Thyroid gland (tissue), 4 donors: ENCODE measurements at regions not wholly inside any gene's neighbourhood (a gene's known extent, or its start where the extent isn't known, plus 50 kb on each side); places are given as distances from the start of the nearest gene placed in this dataset.
"Not testable (repeated sequence)": the region's sequence is repeated elsewhere in the genome, so short reads cannot be mapped to it uniquely, and the experiment has no call there.

Experiments
- DNase-seq, 2 donors: peaks; one replicate each; pipeline ENCODE4 v3.0.0-alpha.2; 2019
- H3K27ac ChIP-seq, 3 donors: fragments of 200-600 bp; sonication (generic); 1 replicate in 2 of 3; 2 replicates in 1 of 3; pipeline ENCODE4 v1.5.1; 2016 to 2019; ENCODE audit warnings: mild to moderate bottlenecking in 1 of 3, moderate library complexity in 1 of 3
- H3K27me3 ChIP-seq: fragments of 200-600 bp; sonication (generic); one replicate; pipeline ENCODE4 v1.5.1; 2019
- H3K36me3 ChIP-seq, 2 donors: fragments of 200-600 bp; sonication (generic); one replicate each; pipeline ENCODE4 v1.5.1; 2016 to 2019
- H3K4me1 ChIP-seq, 2 donors: fragments of 200-600 bp; sonication (generic); one replicate each; pipeline ENCODE4 v1.5.1; 2017 to 2019
- H3K4me3 ChIP-seq, 3 donors: fragments of 200-600 bp; sonication (generic); replicated peaks in 1 of 3; 1 replicate in 2 of 3; 2 replicates in 1 of 3; pipeline ENCODE4 v1.5.1; 2016; ENCODE audit warnings: mild to moderate bottlenecking in 1 of 3
- H3K9me3 ChIP-seq: fragments of 200-600 bp; sonication (generic); one replicate; pipeline ENCODE4 v1.5.1; 2017
- POLR2A ChIP-seq, 2 donors: fragments of 450-650 bp; IDR thresholded peaks; one replicate each; pipeline ENCODE4 v1.6.1; 2017; ENCODE audit warnings: antibody characterized with exemption in 2 of 2, mild to moderate bottlenecking in 2 of 2, moderate library complexity in 1 of 2
- WGBS, 2 donors: methylation state at CpG; one replicate each; pipeline ENCODE4 v1.1.5; 2017; 5-methylcytosine and 5-hydroxymethylcytosine counted together
- intact Hi-C: fragments of 100-400 bp; cut with DNase I; formaldehyde crosslinking; loops from one replicate; pipeline ENCODE4 v1.15.1; 2023
- TF ChIP-seq, protein P1 (sequence below), 6 experiments: fragments of 200-600 bp in 3 of 6; fragments of 450-650 bp in 3 of 6; sonication (generic) in 3 of 6; IDR thresholded peaks; one replicate each; pipeline ENCODE4 v1.5.1; 2016 to 2019; ENCODE audit warnings: antibody characterized with exemption in 6 of 6, mild to moderate bottlenecking in 2 of 6, inconsistent platforms in 1 of 6, moderate library complexity in 1 of 6

DNA sequence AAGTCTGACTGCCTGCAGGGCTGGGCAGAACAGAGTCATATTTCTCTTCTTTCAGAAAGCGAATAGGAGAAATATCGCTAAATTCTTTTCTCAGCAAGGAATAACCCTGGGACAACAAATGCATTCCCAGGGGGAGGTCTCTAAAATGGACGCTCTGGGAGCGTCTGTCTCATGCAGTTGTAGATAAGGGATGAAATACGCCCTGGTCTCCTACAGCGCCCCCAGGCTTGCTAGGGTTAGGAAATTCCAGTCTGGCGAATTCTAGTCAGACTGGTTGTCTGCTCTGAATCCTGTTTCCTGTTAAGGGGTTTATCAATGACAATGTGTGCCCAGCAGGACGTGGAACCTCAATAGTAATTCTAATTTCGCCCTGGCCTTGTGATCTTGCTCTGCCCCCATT lies 1214.1 kb downstream of the DIAPH3 start:
- Histone ChIP-seq H3K36me3 (no peaks in the 10 kb centered on the region), H3K9me3 (no peaks in the 10 kb centered on the region), H3K27me3 (no peaks in the 10 kb centered on the region), H3K27ac (no peak overlapping the region), H3K4me3 (no peak overlapping the region), H3K4me1 (no peaks in the 10 kb centered on the region)
- no peak for DNase-seq
- TF ChIP-seq POLR2A (IDR thresholded peaks at IDR 0.05) = no peak
- TF ChIP-seq, protein P1, sequence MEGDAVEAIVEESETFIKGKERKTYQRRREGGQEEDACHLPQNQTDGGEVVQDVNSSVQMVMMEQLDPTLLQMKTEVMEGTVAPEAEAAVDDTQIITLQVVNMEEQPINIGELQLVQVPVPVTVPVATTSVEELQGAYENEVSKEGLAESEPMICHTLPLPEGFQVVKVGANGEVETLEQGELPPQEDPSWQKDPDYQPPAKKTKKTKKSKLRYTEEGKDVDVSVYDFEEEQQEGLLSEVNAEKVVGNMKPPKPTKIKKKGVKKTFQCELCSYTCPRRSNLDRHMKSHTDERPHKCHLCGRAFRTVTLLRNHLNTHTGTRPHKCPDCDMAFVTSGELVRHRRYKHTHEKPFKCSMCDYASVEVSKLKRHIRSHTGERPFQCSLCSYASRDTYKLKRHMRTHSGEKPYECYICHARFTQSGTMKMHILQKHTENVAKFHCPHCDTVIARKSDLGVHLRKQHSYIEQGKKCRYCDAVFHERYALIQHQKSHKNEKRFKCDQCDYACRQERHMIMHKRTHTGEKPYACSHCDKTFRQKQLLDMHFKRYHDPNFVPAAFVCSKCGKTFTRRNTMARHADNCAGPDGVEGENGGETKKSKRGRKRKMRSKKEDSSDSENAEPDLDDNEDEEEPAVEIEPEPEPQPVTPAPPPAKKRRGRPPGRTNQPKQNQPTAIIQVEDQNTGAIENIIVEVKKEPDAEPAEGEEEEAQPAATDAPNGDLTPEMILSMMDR (IDR thresholded peaks at IDR 0.05) = no peak
- intact Hi-C loops = no loop called here
- 93 to 94% methylated on average over 9 of the region's 9 CpGs for WGBS, 2 donors

DNA sequence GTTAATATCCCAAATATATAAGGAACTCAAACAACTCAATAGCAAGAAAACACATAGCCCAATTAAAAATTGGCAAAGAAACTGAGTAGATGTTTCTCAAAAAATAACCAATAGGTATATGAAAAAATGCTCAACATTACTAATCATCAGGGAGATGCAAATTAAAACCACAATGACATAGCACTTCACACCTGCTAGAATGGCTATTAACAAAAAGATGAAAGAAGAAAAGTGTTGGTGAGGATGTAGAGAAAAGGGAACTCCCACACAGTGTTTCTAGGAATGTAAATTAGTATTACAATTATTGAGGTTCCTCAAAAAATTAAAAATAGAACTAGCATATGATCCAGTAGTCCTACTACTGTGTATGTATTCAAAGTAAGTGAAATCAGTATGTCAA lies 1212.8 kb downstream of the DIAPH3 start:
- H3K27ac ChIP-seq = no peak overlapping the region
- no peaks in the 10 kb centered on the region for H3K4me1 ChIP-seq
- H3K36me3 ChIP-seq = no peaks in the 10 kb centered on the region
- no peaks in the 10 kb centered on the region for H3K27me3 ChIP-seq
- no peak overlapping the region for H3K4me3 ChIP-seq
- intact Hi-C loops = no loop called here
- H3K9me3 ChIP-seq = no peaks in the 10 kb centered on the region
- TF ChIP-seq POLR2A (IDR thresholded peaks at IDR 0.05) = no peak
- TF ChIP-seq, protein P1 (IDR thresholded peaks at IDR 0.05) = no peak
- DNase-seq = no peak

DNA sequence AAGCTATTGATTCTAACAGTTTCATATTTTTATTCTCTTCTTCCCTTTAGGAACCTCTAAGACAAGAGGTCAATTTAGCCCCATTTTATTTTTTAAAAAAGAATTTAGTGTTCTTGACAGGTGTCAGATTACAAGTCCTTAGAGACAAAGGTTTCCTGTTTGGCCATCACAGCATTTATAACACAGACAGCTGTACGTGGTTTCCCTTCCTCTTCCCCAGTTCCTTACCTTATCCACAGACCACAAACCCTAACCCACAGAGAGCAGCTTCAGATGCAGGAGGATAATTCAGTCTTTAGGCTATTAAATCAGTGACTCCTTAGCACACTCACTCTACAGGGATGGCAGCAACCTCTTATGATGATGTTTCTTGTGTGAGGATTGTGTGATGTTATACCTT lies 1210.1 kb downstream of the DIAPH3 start:
- intact Hi-C loops = no loop called here
- Histone ChIP-seq H3K36me3 (no peaks in the 10 kb centered on the region), H3K27ac (no peak overlapping the region), H3K9me3 (no peaks in the 10 kb centered on the region), H3K4me1 (no peaks in the 10 kb centered on the region), H3K27me3 (no peaks in the 10 kb centered on the region), H3K4me3 (no peak overlapping the region)
- no peak for TF ChIP-seq POLR2A (IDR thresholded peaks at IDR 0.05)
- TF ChIP-seq, protein P1 (IDR thresholded peaks at IDR 0.05) = no peak
- DNase-seq = no peak
- 32 to 34% methylated on average over 1 of the region's 1 CpG for WGBS, 2 donors

DNA sequence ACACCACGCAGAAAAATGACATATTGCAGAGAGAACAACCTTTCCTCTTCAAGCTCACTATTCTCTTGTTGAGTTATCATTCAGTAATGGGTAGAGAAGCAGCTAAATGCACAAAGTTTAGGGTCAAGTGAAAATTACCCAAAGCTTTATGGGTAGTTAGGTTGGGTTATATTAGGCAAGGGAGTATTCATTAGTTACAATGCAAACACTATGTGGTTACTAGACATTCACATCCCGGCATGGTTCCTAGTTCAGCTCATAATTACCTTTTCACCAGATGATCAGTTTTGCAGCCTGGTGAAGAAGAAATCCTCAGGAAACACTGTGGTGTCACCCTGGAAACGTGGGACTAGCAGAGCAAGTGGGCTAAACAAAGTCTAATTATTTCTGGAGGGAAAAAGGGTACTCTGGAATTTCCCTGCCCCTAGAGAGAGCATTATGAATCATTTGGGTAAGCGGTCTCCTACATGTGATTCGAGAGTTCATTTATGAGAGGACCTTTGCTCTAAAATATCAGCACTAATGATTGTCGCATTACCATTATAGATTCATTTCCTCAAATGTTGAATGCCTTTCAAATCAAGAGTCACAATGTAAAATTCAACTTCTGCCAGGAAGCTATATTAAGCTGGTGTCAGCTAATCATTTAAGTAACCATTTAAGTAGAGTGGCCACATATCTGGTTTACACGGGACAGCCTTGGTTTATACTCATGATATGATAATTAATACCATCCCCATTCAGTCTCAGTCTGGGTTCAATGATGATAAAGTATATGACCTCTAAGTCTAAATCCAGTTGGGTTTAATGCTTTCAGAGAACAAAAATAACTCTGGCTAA lies 1208.0 kb downstream of the DIAPH3 start:
- no peak overlapping the region for H3K4me3 ChIP-seq

DNA sequence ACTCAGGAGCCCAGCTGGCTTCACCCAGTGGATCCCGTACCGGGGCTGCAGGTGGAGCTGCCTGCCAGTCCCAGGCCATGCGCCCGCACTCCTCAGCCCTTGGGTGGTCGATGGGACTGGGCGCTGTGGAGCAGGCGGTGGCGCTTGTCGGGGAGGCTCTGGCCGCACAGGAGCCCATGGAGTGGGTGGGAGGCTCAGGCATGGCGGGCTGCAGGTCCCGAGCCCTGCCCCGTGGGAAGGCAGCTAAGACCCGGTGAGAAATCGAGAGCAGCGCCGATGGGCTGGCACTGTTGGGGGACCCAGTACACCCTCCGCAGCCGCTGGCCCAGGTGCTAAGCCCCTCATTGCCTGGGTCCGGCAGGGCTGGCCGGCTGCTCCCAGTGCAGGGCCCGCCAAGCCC lies 1205.6 kb downstream of the DIAPH3 start:
- DNase-seq, intact Hi-C loops, H3K27me3 ChIP-seq, H3K27ac ChIP-seq, H3K4me1 ChIP-seq, H3K9me3 ChIP-seq, H3K36me3 ChIP-seq, H3K4me3 ChIP-seq: not testable (repeated sequence)
- WGBS, 2 donors = 99 to 100% methylated on average over 2 to 18 of the region's 22 CpGs

More for the DNA sequence above, 1208.0 kb downstream of the DIAPH3 start:
- 83 to 93% methylated on average over 7 of the region's 7 CpGs for WGBS, 2 donors
- TF ChIP-seq, protein P1 (IDR thresholded peaks at IDR 0.05) = no peak
- no peak for TF ChIP-seq POLR2A (IDR thresholded peaks at IDR 0.05)
- no peaks in the 10 kb centered on the region for H3K4me1 ChIP-seq
- H3K27me3 ChIP-seq = no peaks in the 10 kb centered on the region
- intact Hi-C loops = no loop called here
- DNase-seq = no peak
- H3K36me3 ChIP-seq = no peaks in the 10 kb centered on the region
- H3K27ac ChIP-seq = no peak overlapping the region
- no peaks in the 10 kb centered on the region for H3K9me3 ChIP-seq
